Nephron progenitor cell (in vitro differentiated cells): ENCODE measurements at regions not wholly inside any gene's neighbourhood (a gene's known extent, or its start where the extent isn't known, plus 50 kb on each side); places are given as distances from the start of the nearest gene placed in this dataset.

Source experiments
- DNase-seq: peaks from one replicate; pipeline ENCODE4 v3.0.0; 2021
- H3K27ac Mint-ChIP-seq: 2 replicates; pipeline ENCODE4 v1.8.0; 2021; ENCODE audit warnings: mild to moderate bottlenecking, moderate library complexity, mixed read lengths
- H3K27me3 Mint-ChIP-seq: 2 replicates; pipeline ENCODE4 v1.8.0; 2021; ENCODE audit warnings: mild to moderate bottlenecking, low read depth, mixed read lengths; ENCODE audit not compliant: poor library complexity
- H3K36me3 Mint-ChIP-seq: 2 replicates; pipeline ENCODE4 v1.8.0; 2021; ENCODE audit warnings: low read depth, mixed read lengths
- H3K4me1 Mint-ChIP-seq: 2 replicates; pipeline ENCODE4 v1.8.0; 2021; ENCODE audit warnings: mixed read lengths
- H3K4me3 Mint-ChIP-seq: 2 replicates; pipeline ENCODE4 v1.8.0; 2021; ENCODE audit warnings: mild to moderate bottlenecking, moderate library complexity, mixed read lengths
- H3K9me3 Mint-ChIP-seq: 2 replicates; pipeline ENCODE4 v1.8.0; 2021; ENCODE audit warnings: mild to moderate bottlenecking, moderate library complexity, mixed read lengths
- TF ChIP-seq, protein P1 (sequence below): fragments of 200-600 bp; sonication (generic); IDR thresholded peaks from 2 replicates; pipeline ENCODE4 v1.5.0; 2021; ENCODE audit warnings: antibody characterized with exemption

DNA sequence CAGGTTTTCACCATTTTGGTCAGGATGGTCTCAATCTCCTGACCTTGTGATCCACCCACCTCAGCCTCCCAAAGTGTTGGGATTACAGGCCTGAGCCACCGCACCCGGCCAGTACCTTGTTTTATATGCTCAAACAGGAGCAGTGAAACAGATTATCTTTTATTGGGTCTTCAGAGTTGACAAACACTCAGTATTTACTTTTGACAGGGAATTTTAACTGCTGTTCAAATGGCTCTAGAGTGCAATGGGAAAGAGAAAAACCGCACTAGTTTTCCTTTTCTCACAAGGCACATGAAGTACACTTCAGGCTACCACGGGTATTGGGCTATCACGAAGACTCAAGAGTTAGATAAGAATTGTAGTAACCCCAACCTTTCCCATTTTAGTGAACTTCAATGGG lies 471.9 kb upstream of the DAB2 start:
- Mint-ChIP-seq H3K27me3 (no peaks in the 10 kb centered on the region), H3K36me3 (no peaks in the 10 kb centered on the region)

DNA sequence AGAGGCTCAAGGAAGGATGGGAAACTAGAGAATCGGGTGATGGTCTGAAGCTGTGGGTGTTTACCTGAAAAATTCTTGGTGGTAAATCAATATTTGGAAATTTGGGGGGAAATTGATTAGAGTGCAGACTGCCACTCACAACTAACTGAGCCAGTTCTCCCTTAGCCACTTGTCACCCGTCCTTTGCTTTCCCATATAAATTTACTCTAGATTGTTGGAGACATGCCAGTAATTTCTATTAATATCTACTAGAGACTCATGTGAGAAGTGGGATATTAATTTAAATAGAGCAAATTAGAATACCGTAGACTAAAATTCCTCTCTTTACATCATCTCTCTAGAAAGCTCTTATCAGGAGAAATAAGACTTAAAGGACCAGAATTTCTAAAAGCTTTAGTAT lies 471.3 kb upstream of the DAB2 start:
- Mint-ChIP-seq H3K36me3 (no peaks in the 10 kb centered on the region), H3K9me3 (no peaks in the 10 kb centered on the region), H3K4me3 (no peak overlapping the region), H3K27me3 (no peaks in the 10 kb centered on the region), H3K27ac (no peak overlapping the region), H3K4me1 (no peaks in the 10 kb centered on the region)
- no peak for DNase-seq
- TF ChIP-seq, protein P1, sequence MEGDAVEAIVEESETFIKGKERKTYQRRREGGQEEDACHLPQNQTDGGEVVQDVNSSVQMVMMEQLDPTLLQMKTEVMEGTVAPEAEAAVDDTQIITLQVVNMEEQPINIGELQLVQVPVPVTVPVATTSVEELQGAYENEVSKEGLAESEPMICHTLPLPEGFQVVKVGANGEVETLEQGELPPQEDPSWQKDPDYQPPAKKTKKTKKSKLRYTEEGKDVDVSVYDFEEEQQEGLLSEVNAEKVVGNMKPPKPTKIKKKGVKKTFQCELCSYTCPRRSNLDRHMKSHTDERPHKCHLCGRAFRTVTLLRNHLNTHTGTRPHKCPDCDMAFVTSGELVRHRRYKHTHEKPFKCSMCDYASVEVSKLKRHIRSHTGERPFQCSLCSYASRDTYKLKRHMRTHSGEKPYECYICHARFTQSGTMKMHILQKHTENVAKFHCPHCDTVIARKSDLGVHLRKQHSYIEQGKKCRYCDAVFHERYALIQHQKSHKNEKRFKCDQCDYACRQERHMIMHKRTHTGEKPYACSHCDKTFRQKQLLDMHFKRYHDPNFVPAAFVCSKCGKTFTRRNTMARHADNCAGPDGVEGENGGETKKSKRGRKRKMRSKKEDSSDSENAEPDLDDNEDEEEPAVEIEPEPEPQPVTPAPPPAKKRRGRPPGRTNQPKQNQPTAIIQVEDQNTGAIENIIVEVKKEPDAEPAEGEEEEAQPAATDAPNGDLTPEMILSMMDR = no peak

More for the DNA sequence above, 471.9 kb upstream of the DAB2 start:
- TF ChIP-seq, protein P1 = no peak
- no peaks in the 10 kb centered on the region for H3K9me3 Mint-ChIP-seq
- no peak overlapping the region for H3K4me3 Mint-ChIP-seq
- no peak overlapping the region for H3K27ac Mint-ChIP-seq
- no peaks in the 10 kb centered on the region for H3K4me1 Mint-ChIP-seq
- no peak for DNase-seq

DNA sequence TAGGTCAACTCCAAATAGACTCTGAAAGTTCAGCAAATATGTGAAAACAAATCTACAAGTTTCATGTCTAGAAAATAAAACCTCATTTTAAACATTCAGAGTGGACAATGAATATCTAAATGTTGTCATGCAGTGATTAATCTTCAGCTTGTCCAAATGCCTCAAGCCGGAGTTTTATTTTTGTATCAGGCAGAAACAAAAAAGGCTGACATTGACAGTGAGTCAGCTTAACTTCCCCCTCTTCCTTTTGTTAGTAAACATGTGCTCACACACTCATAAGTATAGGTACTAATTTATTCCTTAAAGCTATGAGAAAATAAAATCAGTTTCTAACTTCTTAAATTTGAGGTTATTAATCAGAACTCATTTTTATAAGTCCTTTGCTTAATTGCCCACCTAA lies 467.9 kb upstream of the DAB2 start:
- no peaks in the 10 kb centered on the region for H3K9me3 Mint-ChIP-seq
- H3K4me3 Mint-ChIP-seq = no peak overlapping the region
- H3K36me3 Mint-ChIP-seq = no peaks in the 10 kb centered on the region
- no peak for DNase-seq
- no peaks in the 10 kb centered on the region for H3K27me3 Mint-ChIP-seq
- H3K27ac Mint-ChIP-seq = no peak overlapping the region
- no peaks in the 10 kb centered on the region for H3K4me1 Mint-ChIP-seq
- TF ChIP-seq, protein P1 = no peak

DNA sequence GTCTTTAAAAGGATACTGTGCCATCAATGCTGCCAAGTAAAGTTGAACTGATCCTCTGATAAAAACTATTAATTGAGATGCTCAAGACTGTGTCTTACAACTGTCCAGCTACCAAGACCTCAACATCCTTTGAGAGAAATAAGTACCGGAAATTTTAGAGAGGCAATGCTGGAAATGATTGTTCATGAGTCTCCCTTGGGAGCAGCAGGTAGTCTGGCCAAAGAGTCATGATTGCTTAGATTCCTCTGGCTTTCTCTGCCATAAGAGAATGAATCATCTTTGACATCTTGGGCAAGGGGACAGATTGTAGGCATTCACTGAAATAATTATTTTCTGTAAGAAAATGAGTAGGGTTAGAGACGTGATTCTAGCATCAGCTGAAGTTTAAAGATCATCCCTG lies 466.6 kb upstream of the DAB2 start:
- H3K27me3 Mint-ChIP-seq = no peaks in the 10 kb centered on the region
- H3K4me1 Mint-ChIP-seq = no peaks in the 10 kb centered on the region
- no peaks in the 10 kb centered on the region for H3K9me3 Mint-ChIP-seq
- DNase-seq = no peak
- TF ChIP-seq, protein P1 = no peak
- no peaks in the 10 kb centered on the region for H3K36me3 Mint-ChIP-seq
- H3K27ac Mint-ChIP-seq = no peak overlapping the region
- H3K4me3 Mint-ChIP-seq = no peak overlapping the region

DNA sequence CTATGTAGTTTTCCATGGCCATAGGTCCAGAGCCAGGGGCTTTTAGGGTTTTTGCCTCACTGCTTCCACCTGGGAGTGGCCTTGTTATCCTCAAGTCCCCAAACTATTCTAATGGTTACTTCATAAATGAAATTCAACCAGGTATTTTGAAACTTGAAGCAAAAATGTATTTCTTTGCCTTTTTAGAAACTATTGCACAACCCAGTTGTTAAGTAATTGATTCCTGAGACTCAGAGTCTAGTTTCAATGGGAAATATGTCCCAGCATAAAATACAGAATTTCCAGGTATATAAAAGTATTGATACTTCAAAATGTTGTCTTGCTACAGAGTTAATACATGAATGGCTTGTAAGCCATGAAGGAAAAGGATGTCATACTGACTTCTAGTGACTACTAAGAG lies 456.2 kb upstream of the DAB2 start:
- H3K4me3 Mint-ChIP-seq = no peak overlapping the region

DNA sequence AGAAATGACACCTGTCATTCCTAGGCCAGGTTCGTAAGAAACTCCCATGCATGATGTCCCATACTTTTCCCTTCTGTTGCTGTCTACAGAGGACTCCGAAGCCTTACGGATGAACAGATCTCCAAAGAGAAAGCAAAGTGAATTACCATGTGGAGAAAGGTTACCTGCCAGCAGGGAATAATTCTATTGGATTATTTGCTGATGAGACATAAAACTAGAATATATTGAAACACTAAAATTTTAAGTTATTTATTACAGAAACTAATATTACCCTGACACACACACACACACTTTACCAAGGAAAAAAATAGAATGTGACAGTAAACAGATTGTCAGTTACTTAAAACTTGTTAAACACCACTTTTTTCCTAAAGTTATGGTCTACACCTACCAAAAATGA lies 452.7 kb upstream of the DAB2 start:
- no peaks in the 10 kb centered on the region for H3K27me3 Mint-ChIP-seq
- no peak overlapping the region for H3K4me3 Mint-ChIP-seq

More for the DNA sequence above, 456.2 kb upstream of the DAB2 start:
- H3K36me3 Mint-ChIP-seq = no peaks in the 10 kb centered on the region
- H3K9me3 Mint-ChIP-seq = no peaks in the 10 kb centered on the region
- DNase-seq = no peak
- no peaks in the 10 kb centered on the region for H3K4me1 Mint-ChIP-seq
- TF ChIP-seq, protein P1 = no peak
- H3K27ac Mint-ChIP-seq = no peak overlapping the region
- H3K27me3 Mint-ChIP-seq = no peaks in the 10 kb centered on the region

More for the DNA sequence above, 452.7 kb upstream of the DAB2 start:
- TF ChIP-seq, protein P1 = no peak
- Mint-ChIP-seq H3K4me1 (no peaks in the 10 kb centered on the region), H3K9me3 (no peaks in the 10 kb centered on the region), H3K36me3 (no peaks in the 10 kb centered on the region), H3K27ac (no peak overlapping the region)
- no peak for DNase-seq
